Activated B cell treated with CpG ODN at 0.5 μM for 24 hours (primary cell): ENCODE measurements at regions not wholly inside any gene's neighbourhood (a gene's known extent, or its start where the extent isn't known, plus 50 kb on each side); places are given as distances from the start of the nearest gene placed in this dataset.

Experiments
- ATAC-seq: fragments of 200-7000 bp; cut with Tn5 transposase; one replicate; pipeline ENCODE4 v1.10.0; 2021; ENCODE audit warnings: low read depth, mild to moderate bottlenecking, moderate library complexity
- CTCF ChIA-PET: fragments of 350-600 bp; sonication (Branson Sonifier 250); formaldehyde crosslinking; loops from one replicate; lab custom pipeline; 2021; ENCODE audit warnings: antibody characterized with exemption; lab: Charles Lee
- POLR2A ChIA-PET: fragments of 350-600 bp; sonication (Branson Sonifier 250); formaldehyde crosslinking; loops from one replicate; lab custom pipeline; 2021; ENCODE audit warnings: antibody characterized with exemption; lab: Charles Lee
- DNase-seq: peaks from one replicate; pipeline ENCODE4 v3.0.0; 2022
- H3K27ac Mint-ChIP-seq: one replicate; pipeline ENCODE4 v1.8.0; 2020; ENCODE audit warnings: mixed read lengths
- H3K27me3 Mint-ChIP-seq: one replicate; pipeline ENCODE4 v1.8.0; 2021; ENCODE audit warnings: mixed read lengths
- H3K36me3 Mint-ChIP-seq: one replicate; pipeline ENCODE4 v1.8.0; 2021; ENCODE audit warnings: low read depth, mixed read lengths
- H3K4me1 Mint-ChIP-seq: one replicate; pipeline ENCODE4 v1.8.0; 2021; ENCODE audit warnings: mixed read lengths
- H3K4me3 Mint-ChIP-seq: one replicate; pipeline ENCODE4 v1.8.0; 2020; ENCODE audit warnings: mild to moderate bottlenecking, mixed read lengths
- H3K9me3 Mint-ChIP-seq: one replicate; pipeline ENCODE4 v1.8.0; 2020; ENCODE audit warnings: mixed read lengths
- CTCF ChIP-seq: fragments of 200-600 bp; IDR thresholded peaks from one replicate; pipeline ENCODE4 v1.8.0; 2022; ENCODE audit warnings: antibody characterized with exemption, mild to moderate bottlenecking
- intact Hi-C: fragments of 100-400 bp; cut with micrococcal nuclease; formaldehyde crosslinking; loops from one replicate; pipeline ENCODE4 v1.15.1; 2024

DNA sequence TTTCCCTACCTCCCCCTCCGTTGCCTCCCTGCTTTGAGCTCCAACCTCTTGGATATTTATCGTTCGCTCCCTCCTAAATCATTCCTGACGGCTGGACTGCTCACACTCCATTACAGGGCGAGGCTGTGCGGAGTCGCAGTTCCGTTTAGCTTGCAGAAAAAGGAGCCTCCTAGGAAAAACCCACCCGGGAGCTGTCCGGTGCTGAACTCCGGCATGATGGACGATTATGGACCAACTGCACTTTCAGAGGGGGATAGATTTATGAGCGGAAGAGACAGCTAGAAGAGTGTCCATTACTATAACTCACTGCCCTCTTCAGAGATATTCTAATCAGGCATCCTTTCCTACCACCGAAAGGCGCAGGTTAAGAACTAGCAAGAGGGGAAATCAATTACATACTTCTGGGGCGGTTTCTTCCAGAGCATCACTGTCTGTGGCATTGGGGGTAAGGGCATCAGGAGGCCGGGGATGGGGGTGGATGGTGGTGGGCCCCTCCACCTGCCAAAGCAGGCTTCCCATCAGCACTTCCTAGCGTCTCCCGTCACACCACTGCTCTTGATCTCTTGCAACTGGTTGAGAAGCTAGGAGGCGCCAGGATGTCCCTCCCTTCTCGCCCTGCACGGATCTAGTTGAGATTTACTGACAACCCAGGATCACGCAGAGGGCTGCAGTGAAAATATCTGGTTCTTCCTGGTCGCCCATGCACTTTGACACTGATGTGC lies 251.2 kb downstream of the ENGASE start:
- no peak overlapping the region for H3K4me3 Mint-ChIP-seq
- no peaks in the 10 kb centered on the region for H3K9me3 Mint-ChIP-seq
- H3K4me1 Mint-ChIP-seq = no peaks in the 10 kb centered on the region
- TF ChIP-seq CTCF = no peak
- POLR2A ChIA-PET = no interaction called here
- ATAC-seq (no peak), DNase-seq (no peak)
- intact Hi-C loops = no loop called here
- CTCF ChIA-PET = no interaction called here
- H3K27me3 Mint-ChIP-seq = peaks cover 48% of the 10 kb centered on the region
- H3K27ac Mint-ChIP-seq = no peak overlapping the region
- H3K36me3 Mint-ChIP-seq = no peaks in the 10 kb centered on the region

- no peak for ATAC-seq
- CTCF ChIA-PET = no interaction called here
- POLR2A ChIA-PET = no interaction called here
- intact Hi-C loops = no loop called here
- peaks cover 43% of the 10 kb centered on the region for H3K27me3 Mint-ChIP-seq
- H3K9me3 Mint-ChIP-seq = no peaks in the 10 kb centered on the region
- no peaks in the 10 kb centered on the region for H3K36me3 Mint-ChIP-seq
- H3K4me3 Mint-ChIP-seq = no peak overlapping the region
- no peak for TF ChIP-seq CTCF
- H3K4me1 Mint-ChIP-seq = no peaks in the 10 kb centered on the region
- no peak for DNase-seq
- H3K27ac Mint-ChIP-seq = no peak overlapping the region
These were observed 249.6 kb downstream of the ENGASE start for GRCh38 chr17:79324194-79324593.

DNA sequence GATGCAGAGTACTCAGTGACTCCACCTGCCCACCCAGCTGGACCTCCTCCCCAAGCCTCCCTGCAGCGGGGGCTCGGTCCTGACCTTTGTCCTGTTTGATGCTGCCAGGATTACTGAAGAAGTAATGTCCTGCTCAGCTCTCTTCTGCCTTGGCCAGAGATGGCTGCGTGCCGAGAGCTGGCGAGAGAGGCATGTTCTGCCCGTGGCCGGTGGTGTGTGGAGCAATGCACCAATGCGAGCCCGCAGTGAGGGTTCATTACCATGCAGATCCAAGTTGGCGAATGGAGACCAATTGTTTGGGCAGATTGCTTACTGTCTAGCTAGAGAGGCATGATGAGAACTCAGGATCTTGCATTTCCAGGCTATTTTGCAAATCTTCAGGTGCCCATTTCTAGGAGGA lies 248.9 kb downstream of the ENGASE start:
- H3K36me3 Mint-ChIP-seq = no peaks in the 10 kb centered on the region
- H3K27ac Mint-ChIP-seq = no peak overlapping the region
- H3K4me3 Mint-ChIP-seq = no peak overlapping the region
- peaks cover 40% of the 10 kb centered on the region for H3K27me3 Mint-ChIP-seq
- no peaks in the 10 kb centered on the region for H3K4me1 Mint-ChIP-seq
- TF ChIP-seq CTCF = no peak
- ChIA-PET CTCF (no interaction called here), POLR2A (no interaction called here)
- intact Hi-C loops = no loop called here
- ATAC-seq (no peak), DNase-seq (no peak)
- no peaks in the 10 kb centered on the region for H3K9me3 Mint-ChIP-seq

DNA sequence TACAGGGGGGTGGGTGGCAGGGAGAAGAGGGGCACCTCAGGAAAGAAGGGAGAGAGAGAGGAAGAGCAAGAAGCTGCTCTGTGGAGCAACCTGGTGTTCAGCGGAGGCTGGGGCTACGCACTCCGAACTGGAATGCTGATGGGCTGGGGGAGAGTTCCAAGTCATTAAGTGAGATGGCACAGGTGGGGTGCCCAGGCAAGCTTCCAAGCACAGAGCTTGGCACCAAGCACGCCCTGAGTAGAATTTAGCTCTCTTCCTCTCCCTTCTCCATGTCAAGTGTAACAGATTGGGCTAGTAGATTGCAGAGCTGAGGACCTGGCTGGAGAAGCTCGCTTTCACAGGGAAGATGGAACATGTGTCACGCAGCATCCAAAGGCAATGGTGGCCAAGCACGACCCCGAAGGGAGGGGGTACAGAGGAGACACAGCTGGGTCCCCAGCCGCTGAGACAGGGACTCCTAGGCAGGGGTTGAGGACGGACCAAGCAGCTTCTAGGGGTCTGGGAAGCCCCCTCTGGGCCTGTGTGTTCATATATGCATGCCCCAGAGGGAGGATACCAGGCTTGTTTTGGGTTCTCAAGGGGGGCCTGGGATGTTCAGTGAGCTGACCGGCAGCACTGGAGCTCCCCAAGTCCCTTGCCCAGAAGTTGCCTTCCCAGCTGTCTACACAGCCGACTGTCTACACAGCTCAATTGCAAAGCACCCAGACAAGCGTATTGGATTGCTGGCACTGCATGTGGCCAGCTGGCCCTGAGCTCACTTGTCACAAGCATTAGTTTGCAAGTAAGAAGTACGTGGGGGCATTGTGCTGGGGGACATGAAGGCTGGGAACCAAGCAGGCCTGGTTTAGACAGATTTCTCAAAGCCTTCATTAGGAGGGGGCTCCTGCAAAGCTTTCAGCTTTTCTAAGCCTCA lies 247.8 kb downstream of the ENGASE start:
- POLR2A ChIA-PET = no interaction called here

More for the DNA sequence above, 247.8 kb downstream of the ENGASE start:
- ATAC-seq = no peak
- Mint-ChIP-seq H3K9me3 (no peaks in the 10 kb centered on the region), H3K27ac (no peak overlapping the region), H3K4me3 (no peak overlapping the region), H3K4me1 (no peaks in the 10 kb centered on the region), H3K27me3 (peaks cover 42% of the 10 kb centered on the region), H3K36me3 (no peaks in the 10 kb centered on the region)
- TF ChIP-seq CTCF = no peak
- CTCF ChIA-PET = no interaction called here
- intact Hi-C loops = no loop called here
- no peak for DNase-seq
